Left cardiac atrium (tissue), 4 donors: ENCODE measurements at regions not wholly inside any gene's neighbourhood (a gene's known extent, or its start where the extent isn't known, plus 50 kb on each side); places are given as distances from the start of the nearest gene placed in this dataset.
"Not testable (repeated sequence)": the region's sequence is repeated elsewhere in the genome, so short reads cannot be mapped to it uniquely, and the experiment has no call there.

Experiments
- ATAC-seq, 2 donors: fragments of 200-7000 bp; cut with Tn5 transposase; one replicate each; pipeline ENCODE4 v1.9.1; 2020; ENCODE audit warnings: mild to moderate bottlenecking in 2 of 2, moderate library complexity in 2 of 2
- DNase-seq: peaks from one replicate; pipeline ENCODE4 v3.0.0-alpha.2; 2020
- intact Hi-C, 2 donors: fragments of 100-400 bp; cut with DNase I; formaldehyde crosslinking; loops; one replicate each; pipeline versions ENCODE4 v1.14.1 to v1.15.1; 2022 to 2023
- donor health status: DM: no; HTN: yes; CAD: no.
- donor health status: DM: no; HTN: yes; CAD: no; lungs with severe emphysema.
- donor health status: DM: yes; HTN: yes; CAD: no.
- donor health status: Dilated cardiomyopathy.

DNA sequence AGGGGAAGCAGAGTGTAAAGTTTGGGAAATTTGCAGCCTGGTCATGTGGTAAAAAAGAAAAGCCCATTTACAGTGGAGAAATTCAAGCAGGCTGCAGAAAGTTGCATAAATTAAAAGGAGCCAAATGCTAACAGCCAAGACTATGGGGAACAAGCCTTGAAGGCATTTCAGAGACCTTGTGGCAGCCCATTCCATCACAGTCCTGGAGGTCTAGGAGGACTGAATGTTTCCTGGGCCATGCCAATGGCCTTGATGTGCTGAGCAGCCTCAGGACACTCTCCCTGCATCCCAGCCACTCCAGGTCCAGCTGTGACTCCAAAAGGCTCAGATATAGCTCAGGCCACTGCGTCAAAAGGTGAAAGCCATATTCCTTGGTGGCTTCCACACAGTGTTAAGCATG lies 1202.4 kb upstream of the ATXN8OS start:
- DNase-seq (no peak), ATAC-seq (no peak)
- intact Hi-C loops: no loop called here

DNA sequence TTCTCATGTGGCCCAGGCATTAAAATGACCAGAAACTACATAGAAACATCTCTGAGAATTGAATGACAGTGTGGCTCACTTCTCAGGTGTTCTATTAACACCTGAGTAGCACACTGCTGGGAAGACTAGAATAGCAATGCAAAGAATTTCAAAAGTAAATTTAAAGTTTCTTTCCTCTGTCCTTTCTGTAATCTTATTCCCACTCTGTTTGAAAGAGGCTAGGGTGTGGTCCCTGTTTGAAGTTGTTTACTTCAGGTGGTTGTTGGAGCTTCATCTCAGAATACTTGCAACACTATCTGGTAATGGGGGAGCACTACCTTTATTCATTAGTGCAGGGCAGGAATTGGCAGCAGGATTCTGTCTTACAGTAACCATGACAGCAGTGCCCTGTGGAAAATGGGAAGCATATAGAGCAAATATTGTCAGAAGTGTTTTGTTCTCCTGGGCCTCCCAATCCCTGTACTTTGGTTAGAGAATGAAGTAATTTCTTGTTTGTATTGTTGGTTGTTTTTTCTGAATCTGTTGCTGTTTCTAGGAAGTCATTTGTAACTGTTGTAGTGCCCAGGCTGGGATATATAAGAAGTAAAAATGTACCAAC lies 1210.2 kb upstream of the ATXN8OS start:
- ATAC-seq: no peak
- intact Hi-C loops: no loop called here
- DNase-seq: no peak

DNA sequence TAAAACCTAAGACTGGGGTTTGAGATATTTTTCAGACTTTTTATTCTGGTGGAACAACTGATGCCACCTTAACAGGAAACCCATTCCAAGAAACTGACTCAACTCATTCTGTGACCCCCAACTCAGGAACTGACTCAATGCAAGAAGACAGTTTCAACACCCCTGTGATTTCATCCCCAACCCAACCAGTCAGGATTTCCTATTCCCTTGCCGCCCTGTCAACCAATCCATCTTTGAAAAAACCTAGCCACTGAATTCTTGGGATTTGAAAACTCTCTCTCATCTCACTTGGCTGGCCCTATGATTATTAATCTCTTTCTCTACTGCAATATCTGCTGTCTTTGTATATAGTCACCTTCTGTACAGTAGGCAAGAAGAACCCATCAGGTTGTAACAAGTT lies 1211.9 kb upstream of the ATXN8OS start:
- ATAC-seq: no peak
- intact Hi-C loops: no loop called here

DNA sequence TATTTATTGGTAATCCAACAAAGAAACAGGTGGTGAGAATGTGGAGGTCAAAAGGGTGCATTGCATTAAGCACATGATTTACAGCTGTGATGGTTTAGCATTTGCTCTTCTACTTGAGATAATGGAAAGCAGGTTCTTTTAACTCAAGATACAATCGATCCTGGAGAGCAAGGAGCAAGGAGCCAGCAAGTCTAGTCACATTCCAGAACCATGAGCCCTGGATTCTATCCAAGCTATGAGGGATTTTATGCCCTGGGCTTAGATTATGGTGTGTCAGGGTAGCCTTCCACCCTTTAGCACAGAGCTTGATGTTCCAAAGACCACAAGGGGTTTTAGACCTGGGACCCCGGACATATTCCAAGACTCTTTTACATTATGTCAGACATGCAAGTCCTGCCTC lies 1213.9 kb upstream of the ATXN8OS start:
- intact Hi-C loops, DNase-seq, ATAC-seq: not testable (repeated sequence)

More for the DNA sequence above, 1211.9 kb upstream of the ATXN8OS start:
- no peak for DNase-seq

DNA sequence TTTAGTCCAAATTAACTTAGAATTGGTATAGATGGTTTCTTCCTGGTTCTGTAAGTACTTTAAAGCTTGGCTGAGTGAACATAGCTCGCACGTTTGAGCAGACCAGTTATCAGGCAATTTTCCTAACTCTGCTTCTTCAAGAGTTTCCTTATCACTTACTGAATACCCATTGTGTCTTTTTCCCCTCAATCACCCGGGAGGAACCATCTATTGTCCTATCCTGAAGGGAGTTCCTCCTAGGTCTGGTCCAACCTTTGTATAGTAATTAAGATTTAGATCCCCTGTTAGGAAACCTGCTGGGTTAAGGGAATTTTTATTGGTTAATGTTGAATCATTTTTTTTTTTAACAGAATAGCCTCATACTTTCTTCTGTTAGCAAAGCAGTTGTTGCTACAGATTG lies 1215.0 kb upstream of the ATXN8OS start:
- ATAC-seq, intact Hi-C loops, DNase-seq: not testable (repeated sequence)

DNA sequence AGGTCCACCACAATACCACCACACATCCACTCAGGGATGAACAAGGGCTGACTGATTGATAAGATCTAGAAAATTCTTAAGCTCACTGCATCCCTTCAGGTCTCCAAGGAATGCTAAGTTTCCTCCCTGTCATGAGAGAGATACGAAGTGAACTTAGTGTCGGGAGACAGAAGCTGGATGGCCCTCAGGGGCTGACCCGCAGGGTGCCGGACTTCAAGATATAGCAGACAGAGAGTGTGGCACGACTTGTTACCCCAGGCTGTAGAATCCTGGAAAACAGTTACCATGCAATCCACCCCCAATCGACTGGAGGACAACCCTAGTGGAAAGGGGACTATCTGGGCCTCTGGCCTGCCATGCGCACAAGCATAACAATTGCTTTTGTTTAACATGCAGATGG lies 1217.5 kb upstream of the ATXN8OS start:
- DNase-seq, intact Hi-C loops, ATAC-seq: not testable (repeated sequence)

DNA sequence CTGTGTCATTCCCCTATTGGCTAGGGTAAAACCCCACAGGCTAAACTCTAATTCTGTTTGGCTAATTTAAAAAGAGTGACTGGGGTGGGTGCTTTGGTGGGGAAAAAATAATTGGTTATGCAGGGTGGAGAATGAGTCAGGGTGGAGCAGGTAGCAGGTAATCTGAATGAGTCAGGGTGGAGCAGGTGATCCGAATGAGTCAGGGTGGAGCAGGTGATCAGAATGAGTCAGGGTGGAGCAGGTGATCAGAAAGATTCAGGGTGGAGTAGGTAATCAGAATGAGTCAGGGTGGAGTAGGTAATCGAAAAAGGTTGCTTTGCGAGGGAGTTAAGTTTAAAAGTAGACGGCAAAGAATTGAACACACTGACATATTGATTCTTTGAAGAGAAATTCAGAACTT lies 1218.8 kb upstream of the ATXN8OS start:
- no peak for ATAC-seq
- intact Hi-C loops: no loop called here
- DNase-seq: no peak

DNA sequence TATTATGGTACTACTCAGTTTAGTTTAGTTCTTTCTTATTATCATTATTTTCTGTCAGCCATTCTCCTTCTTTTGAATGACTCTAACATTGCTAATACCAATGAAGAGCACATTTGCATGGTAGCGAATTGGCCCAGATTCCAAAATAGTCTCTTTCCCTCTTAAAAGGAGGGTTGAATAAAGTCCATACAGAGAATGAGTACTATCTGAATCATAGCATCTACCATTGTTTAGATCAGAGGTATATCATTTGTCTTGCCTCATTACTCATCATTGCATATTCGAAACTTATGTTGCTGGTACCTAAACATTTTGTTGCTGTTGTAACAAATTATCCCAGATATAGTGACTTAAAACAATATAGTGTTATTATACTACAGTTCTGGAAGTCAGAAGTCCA lies 1235.3 kb upstream of the ATXN8OS start:
- DNase-seq: no peak
- intact Hi-C loops: no loop called here
- ATAC-seq: no peak

DNA sequence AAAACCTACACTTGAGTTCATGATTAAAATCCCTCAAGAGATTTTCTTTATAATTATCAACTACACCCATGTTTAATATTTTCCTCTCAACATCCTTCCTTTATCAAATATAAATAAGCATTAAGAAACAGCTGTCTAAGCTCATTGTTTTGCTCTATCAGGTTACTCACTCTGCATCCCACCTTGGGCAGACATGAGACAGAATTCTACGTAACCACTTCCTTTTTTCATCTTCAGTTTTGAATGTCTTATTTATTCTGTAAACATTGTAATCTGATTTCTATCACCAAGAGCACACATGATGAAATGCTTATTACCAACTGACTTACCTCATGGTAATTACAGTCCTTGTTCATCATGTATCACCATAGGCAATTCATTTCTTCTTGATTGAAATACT lies 1256.6 kb upstream of the ATXN8OS start:
- intact Hi-C loops: no loop called here
- DNase-seq (no peak), ATAC-seq (no peak)

DNA sequence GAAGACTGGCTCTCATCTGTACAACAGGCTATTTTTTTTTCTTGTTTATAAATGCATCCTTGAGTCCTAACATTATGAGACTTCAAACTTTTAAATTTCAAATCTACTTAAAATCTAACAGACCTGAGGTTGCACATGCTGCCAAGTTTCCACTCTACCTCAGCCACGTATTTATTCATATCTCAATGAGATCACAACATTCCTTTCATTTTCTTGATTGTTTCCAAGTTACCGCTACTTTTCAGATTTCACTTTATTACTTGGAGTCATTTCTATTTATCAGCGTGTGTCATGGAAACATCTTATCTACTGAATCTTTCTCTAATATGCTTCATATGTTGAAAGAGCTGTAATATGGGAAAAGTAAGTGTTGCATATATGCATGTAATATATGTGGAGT lies 1257.5 kb upstream of the ATXN8OS start:
- DNase-seq (no peak), ATAC-seq (no peak)
- intact Hi-C loops: no loop called here

DNA sequence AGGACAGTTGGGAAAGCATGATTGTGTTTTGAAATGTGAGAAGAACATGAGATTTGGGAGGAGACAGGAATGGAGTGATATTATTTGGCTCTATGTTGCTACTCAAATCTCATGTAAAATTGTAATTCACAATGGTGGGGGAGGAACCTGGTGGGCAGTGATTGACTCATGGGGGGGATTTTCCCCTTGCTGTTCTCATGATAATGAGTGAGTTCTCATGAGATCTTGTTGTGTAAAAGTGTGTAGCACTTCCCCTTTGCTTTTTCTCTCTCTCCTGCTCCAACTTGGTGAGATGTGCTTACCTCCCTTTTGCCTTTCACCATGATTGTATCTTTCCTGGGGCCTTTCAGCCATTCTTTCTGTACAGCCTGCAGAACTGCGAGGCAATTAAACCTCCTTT lies 1261.0 kb upstream of the ATXN8OS start:
- ATAC-seq (no peak), DNase-seq (no peak)
- intact Hi-C loops: no loop called here

DNA sequence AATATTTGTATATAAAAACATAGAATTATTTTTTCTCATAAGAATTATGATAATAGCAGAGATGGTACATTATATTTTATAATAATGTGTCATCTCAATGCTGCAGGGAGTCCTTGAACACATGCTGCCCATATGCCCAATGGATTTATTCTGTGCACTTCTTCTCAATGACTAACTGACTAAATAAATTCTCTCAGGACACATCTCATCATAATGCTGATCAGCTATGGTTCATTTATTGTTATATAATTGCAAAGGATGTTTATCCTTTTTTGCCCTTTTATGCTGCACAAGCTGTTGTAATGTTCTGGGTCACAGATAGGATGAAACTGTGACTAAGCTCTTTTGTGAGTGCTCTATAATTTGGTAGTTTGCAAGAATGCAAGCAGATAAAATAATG lies 1273.3 kb upstream of the ATXN8OS start:
- ATAC-seq (no peak), DNase-seq (no peak)
- intact Hi-C loops: no loop called here

DNA sequence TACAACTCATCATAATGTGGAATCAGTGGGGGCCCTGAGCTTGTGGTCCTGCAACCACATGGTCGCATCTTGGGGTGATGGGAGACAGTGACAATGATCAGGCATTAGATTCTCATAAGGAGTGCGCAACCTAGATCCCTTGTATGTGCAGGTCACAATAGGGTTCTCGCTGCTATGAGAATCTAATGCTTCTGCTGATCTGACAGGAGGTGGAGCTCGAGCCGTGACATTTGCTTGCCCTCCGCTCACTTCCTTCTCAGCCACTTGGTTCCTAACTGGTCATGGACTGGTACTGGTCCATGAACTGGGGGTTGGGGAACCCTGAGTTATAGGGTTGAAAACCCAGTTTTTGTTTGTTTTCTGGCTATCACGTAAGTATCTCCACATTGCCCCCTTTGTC lies 1290.9 kb upstream of the ATXN8OS start:
- no peak for ATAC-seq
- no peak for DNase-seq

DNA sequence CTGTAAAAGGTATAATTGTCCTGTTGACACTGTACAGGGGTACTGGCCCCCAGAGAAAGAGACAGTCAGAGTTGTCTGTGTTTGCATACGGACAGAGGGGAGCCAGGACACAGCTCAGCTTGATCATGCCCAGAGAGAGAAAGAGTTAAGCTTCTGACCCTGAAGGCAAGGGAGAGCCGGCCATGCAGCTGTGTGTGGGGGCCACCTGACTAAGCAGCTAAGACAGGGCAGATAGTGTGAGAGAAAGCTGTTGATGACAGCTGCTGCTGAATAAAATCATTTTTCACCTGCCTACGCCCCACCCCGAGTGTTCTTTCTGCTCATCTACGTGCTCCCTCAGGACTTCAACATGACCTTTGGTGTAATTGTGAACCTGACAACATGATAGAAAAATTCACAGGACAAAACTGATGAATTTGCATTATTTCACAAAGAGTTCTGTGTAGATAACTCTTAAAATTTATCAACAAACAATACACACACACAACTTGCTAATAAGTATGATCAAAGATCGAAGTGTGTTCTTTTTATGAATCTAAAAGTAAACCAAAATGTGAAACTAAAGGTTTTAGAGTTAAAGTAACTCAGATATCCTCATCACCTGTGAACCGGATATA lies 1294.3 kb upstream of the ATXN8OS start:
- ATAC-seq: no peak
- intact Hi-C loops: no loop called here
- no peak for DNase-seq

More for the DNA sequence above, 1290.9 kb upstream of the ATXN8OS start:
- intact Hi-C loops: no loop called here

DNA sequence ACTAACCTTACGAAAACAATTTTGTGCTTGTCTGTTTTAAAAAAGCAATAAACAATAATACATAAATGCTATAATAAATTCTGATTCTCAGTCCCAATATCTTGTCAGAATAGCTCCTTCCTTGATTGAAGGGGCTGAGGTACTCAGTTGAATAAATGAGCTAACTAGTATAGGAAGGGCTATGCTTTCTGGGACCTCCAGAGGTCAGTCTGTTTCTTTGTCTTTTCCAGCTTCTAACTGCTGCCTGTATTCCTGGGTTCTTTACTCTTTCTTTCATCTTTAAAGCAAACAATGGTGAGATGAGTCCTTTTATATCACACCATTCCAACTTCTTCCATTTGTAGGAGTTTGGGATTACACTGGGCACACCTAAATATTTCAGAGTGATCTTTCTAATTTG lies 1297.0 kb upstream of the ATXN8OS start:
- intact Hi-C loops: no loop called here
- ATAC-seq: no peak
- no peak for DNase-seq

DNA sequence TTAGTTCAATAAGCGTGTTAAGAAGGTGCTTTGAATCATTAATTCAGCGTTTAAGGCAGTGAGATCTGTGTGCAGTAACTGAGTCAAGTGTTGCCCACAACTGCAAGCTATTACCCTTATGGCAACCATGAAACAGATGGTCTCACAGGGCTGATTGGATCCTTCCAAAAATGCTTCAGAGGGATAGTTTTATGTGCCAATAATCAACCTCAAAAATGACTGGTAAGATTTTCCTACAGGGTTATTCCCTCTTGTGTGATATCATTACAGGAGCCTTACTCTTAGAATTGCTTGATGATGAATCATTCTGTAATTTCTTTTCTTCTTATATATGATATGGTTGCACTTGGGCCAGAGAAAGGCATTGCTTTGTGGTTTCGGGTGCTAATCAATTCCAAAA lies 1299.2 kb upstream of the ATXN8OS start:
- no peak for DNase-seq
- intact Hi-C loops: no loop called here
- ATAC-seq: no peak

DNA sequence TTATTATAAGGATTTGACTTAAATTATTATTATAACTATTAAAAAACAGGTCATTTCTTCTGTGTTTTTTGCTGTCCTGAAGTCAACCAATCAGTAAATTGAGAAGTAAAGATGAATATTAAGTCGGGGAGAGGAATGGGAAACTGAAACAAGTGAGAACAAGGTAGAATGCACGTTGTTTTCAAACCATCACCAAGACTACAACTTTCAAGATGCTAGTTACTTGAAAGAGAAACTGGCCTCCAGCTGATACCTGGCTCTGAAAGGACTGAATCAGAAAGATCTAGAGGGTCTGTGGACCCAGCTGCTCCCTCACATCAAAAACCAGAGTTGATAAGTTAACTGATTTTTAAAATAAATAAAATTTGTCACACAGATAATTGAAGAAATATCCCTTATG lies 1301.5 kb upstream of the ATXN8OS start:
- intact Hi-C loops: no loop called here
- ATAC-seq (no peak), DNase-seq (no peak)

DNA sequence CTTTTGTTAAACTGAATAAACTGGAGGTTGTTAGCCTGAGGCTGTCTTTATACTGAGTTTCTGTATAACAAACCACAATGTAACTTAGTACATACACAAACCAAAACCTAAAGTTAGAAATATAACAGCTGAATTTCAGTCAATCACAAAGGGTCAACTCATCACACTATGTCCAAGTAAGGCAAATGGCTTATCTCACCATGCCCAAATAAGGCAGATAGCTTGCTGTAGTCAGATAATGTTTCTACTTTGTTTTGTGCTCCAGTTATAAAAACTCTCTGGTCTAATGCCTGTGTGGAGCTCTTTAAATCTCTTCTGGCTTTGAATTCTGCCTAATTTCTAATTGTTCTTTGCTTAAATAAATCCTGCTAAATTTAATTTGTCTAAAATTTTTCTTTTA lies 1323.4 kb upstream of the ATXN8OS start:
- intact Hi-C loops: no loop called here
- ATAC-seq: no peak

DNA sequence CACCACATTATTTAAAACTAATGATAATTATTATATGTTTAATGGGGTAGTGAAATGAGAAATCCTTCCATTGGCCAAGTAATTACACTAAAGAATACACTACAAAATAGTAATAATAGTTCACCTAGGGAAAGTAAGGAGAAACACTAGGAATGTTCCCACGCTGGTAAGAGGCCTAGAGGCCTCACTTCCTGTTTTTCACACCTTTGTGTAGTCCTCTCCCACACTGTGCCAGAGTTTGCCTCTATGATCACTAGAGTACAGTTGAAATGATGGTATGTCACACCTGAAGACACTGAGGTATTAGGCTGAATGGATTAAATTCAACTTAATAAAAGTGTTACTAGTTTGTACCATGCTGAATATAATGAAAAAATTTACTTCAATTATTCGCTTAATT lies 1348.0 kb upstream of the ATXN8OS start:
- ATAC-seq (no peak), DNase-seq (no peak)
- intact Hi-C loops: no loop called here

More for the DNA sequence above, 1323.4 kb upstream of the ATXN8OS start:
- DNase-seq: no peak

DNA sequence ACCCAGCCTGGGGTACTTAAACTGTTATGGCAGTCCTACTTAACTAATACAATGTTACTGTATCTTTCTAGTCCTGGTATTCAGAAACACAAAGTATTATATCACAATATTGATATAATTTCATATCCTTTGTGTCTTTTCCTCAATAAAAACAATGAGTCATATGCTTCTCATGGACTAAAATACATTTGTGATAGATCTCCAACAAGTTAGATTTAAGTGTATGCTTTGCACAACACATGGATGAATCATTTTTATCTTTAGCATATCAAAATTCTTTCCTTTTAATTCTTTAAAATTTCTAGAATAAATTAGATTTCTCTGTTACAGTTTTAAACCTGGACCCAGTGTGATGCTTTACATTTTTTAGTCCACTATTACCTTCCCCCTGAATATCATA lies 1357.8 kb upstream of the ATXN8OS start:
- ATAC-seq (no peak), DNase-seq (no peak)
- intact Hi-C loops: no loop called here

DNA sequence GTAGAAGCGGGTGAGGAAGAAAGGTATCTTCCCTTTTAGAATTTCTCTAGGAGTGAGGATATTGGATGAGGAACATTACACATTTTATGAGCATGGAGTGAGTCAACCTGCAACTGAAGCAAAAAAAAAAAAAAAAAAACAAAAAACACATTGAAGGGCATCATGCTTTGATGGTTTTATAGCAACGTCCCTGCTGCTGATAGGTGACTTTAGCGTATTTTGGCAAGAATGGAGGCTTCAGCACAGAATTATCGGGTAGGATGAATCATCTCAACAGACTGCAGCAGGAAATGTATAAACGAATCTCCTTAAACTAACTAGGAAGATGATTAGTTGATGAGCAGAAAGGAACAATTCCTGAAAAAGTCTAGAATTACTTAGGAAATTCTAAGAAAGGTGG lies 1359.6 kb upstream of the ATXN8OS start:
- ATAC-seq: no peak
- intact Hi-C loops: no loop called here
- DNase-seq: no peak

DNA sequence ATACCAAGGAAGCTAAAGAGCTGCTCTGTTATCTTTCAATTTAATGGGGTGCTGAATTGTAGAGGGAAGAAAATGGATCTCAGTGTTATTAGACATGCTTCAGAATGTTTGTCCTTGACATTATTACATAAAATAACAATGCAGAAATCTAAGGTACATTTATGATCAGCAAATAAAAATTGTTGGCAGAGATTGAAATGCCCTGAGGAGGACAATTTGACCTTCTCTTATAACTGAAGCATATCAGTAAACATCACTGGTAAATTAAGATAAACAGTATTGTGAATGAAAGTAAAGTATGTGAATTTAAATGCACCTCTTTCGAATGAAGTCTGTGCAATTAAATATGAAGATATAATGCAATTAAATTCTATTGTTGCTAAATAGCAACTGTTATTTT lies 1362.1 kb upstream of the ATXN8OS start:
- ATAC-seq: no peak
- DNase-seq: no peak
- intact Hi-C loops: no loop called here
